H9 (cell line): ENCODE measurements at regions not wholly inside any gene's neighbourhood (a gene's known extent, or its start where the extent isn't known, plus 50 kb on each side); places are given as distances from the start of the nearest gene placed in this dataset.

ENCODE experiments used
- DNase-seq: peaks from one replicate; pipeline ENCODE4 v3.0.0-alpha.2; 2017
- H2AFZ ChIP-seq: one replicate; pipeline ENCODE4 v1.6.1; 2013; ENCODE audit warnings: mild to moderate bottlenecking, low read length, control low read depth, moderate library complexity
- H2AK5ac ChIP-seq: 2 replicates; pipeline ENCODE4 v1.6.1; 2013; ENCODE audit warnings: low read length, control low read depth, mixed read lengths; ENCODE audit not compliant: insufficient read length
- H2BK120ac ChIP-seq: one replicate; pipeline ENCODE4 v1.6.1; 2013; ENCODE audit warnings: low read depth, mild to moderate bottlenecking, low read length, control low read depth, inconsistent platforms; ENCODE audit not compliant: poor library complexity, severe bottlenecking
- H2BK12ac ChIP-seq: 2 replicates; pipeline ENCODE4 v1.6.1; 2013; ENCODE audit warnings: low read length, control low read depth, mixed read lengths, low read depth; ENCODE audit not compliant: insufficient read length
- H2BK15ac ChIP-seq: 2 replicates; pipeline ENCODE4 v1.6.1; 2013; ENCODE audit warnings: low read depth, low read length, control low read depth
- H2BK20ac ChIP-seq: one replicate; pipeline ENCODE4 v1.6.1; 2013; ENCODE audit warnings: low read depth, mild to moderate bottlenecking, low read length, control low read depth, inconsistent platforms; ENCODE audit not compliant: poor library complexity, severe bottlenecking
- H2BK5ac ChIP-seq: 2 replicates; pipeline ENCODE4 v1.6.1; 2013; ENCODE audit warnings: low read length, control low read depth, mixed read lengths; ENCODE audit not compliant: insufficient read length
- H3K14ac ChIP-seq: 2 replicates; pipeline ENCODE4 v1.6.1; 2013; ENCODE audit warnings: low read length, control low read depth; ENCODE audit not compliant: insufficient read depth
- H3K18ac ChIP-seq: 2 replicates; pipeline ENCODE4 v1.6.1; 2013; ENCODE audit warnings: low read depth, mild to moderate bottlenecking, mixed read lengths, low read length, control low read depth; ENCODE audit not compliant: insufficient read length
- H3K23ac ChIP-seq: 2 replicates; pipeline ENCODE4 v1.6.1; 2013; ENCODE audit warnings: low read length, control low read depth, mixed read lengths, low read depth; ENCODE audit not compliant: insufficient read length
- H3K23me2 ChIP-seq: 2 replicates; pipeline ENCODE4 v1.6.1; 2013; ENCODE audit warnings: low read depth, mild to moderate bottlenecking, mixed read lengths, low read length, control low read depth; ENCODE audit not compliant: insufficient read length, poor library complexity, severe bottlenecking
- H3K27ac ChIP-seq: 2 replicates; pipeline ENCODE4 v1.5.1; 2013; ENCODE audit warnings: low read length, control low read depth, mixed read lengths, low read depth; ENCODE audit not compliant: insufficient read length
- H3K27me3 ChIP-seq: 2 replicates; pipeline ENCODE4 v1.6.1; 2013; ENCODE audit warnings: low read length, control low read depth, inconsistent platforms; ENCODE audit not compliant: insufficient read depth
- H3K4ac ChIP-seq: 2 replicates; pipeline ENCODE4 v1.6.1; 2013; ENCODE audit warnings: low read depth, mild to moderate bottlenecking, control low read depth, inconsistent platforms, low read length, moderate library complexity
- H3K4me1 ChIP-seq: 2 replicates; pipeline ENCODE4 v1.6.1; 2013; ENCODE audit warnings: low read length, control low read depth, inconsistent platforms; ENCODE audit not compliant: insufficient read depth
- H3K4me2 ChIP-seq: 2 replicates; pipeline ENCODE4 v1.6.1; 2013; ENCODE audit warnings: low read length, control low read depth, mixed read lengths; ENCODE audit not compliant: insufficient read length, insufficient read depth
- H3K56ac ChIP-seq: 2 replicates; pipeline ENCODE4 v1.6.1; 2013; ENCODE audit warnings: low read depth, mild to moderate bottlenecking, mixed read lengths, low read length, control low read depth; ENCODE audit not compliant: insufficient read length
- H3K79me1 ChIP-seq: 2 replicates; pipeline ENCODE4 v1.6.1; 2013; ENCODE audit warnings: low read depth, mild to moderate bottlenecking, moderate library complexity, low read length, control low read depth, inconsistent platforms; ENCODE audit not compliant: insufficient read depth, poor library complexity, severe bottlenecking
- H3K79me2 ChIP-seq: 2 replicates; pipeline ENCODE4 v1.6.1; 2013; ENCODE audit warnings: low read length, control low read depth, inconsistent platforms; ENCODE audit not compliant: insufficient read depth
- H3K9ac ChIP-seq: 2 replicates; pipeline ENCODE4 v1.6.1; 2013; ENCODE audit warnings: low read length, control low read depth, mixed read lengths; ENCODE audit not compliant: insufficient read length; ENCODE audit errors: extremely low read depth
- H3K9me3 ChIP-seq: one replicate; pipeline ENCODE4 v1.6.1; 2013; ENCODE audit warnings: low read depth, low read length, inconsistent platforms; ENCODE audit not compliant: control insufficient read depth
- H3T11ph ChIP-seq: one replicate; pipeline ENCODE4 v1.6.1; 2013; ENCODE audit warnings: mild to moderate bottlenecking, low read length, control low read depth, inconsistent platforms
- H4K20me1 ChIP-seq: one replicate; pipeline ENCODE4 v1.6.1; 2013; ENCODE audit not compliant: control insufficient read depth, insufficient read length, insufficient read depth
- H4K5ac ChIP-seq: 2 replicates; pipeline ENCODE4 v1.6.1; 2013; ENCODE audit warnings: low read depth, mild to moderate bottlenecking, mixed read lengths, low read length, control low read depth; ENCODE audit not compliant: insufficient read length
- H4K8ac ChIP-seq: replicated peaks from 2 replicates; pipeline ENCODE4 v1.6.1; 2013; ENCODE audit warnings: low read length, control low read depth, mixed read lengths, low read depth; ENCODE audit not compliant: insufficient read length
- H4K91ac ChIP-seq: 2 replicates; pipeline ENCODE4 v1.6.1; 2013; ENCODE audit warnings: low read depth, mild to moderate bottlenecking, moderate library complexity, mixed read lengths, low read length, control low read depth; ENCODE audit not compliant: insufficient read length
- H3K27ac Mint-ChIP-seq, 3 experiments: 2 replicates in 2 of 3; 3 replicates in 1 of 3; pipeline ENCODE4 v1.8.0; 2020 to 2021; ENCODE audit warnings: mixed read lengths in 3 of 3, mild to moderate bottlenecking in 1 of 3, moderate library complexity in 1 of 3
- H3K27me3 Mint-ChIP-seq: 2 replicates; pipeline ENCODE4 v1.8.0; 2021; ENCODE audit warnings: low read depth, mild to moderate bottlenecking, moderate library complexity, mixed read lengths
- H3K36me3 Mint-ChIP-seq, 3 experiments: 2 replicates in 2 of 3; 3 replicates in 1 of 3; pipeline ENCODE4 v1.8.0; 2020 to 2021; ENCODE audit warnings: low read depth in 3 of 3, mixed read lengths in 3 of 3; ENCODE audit not compliant: insufficient read depth in 1 of 3
- H3K4me1 Mint-ChIP-seq, 2 experiments: 2 replicates each; pipeline ENCODE4 v1.8.0; 2020; ENCODE audit warnings: mixed read lengths in 2 of 2
- H3K4me3 Mint-ChIP-seq, 2 experiments: 2 replicates in 1 of 2; 3 replicates in 1 of 2; pipeline ENCODE4 v1.8.0; 2020 to 2021; ENCODE audit warnings: mild to moderate bottlenecking in 2 of 2, mixed read lengths in 2 of 2, moderate library complexity in 1 of 2
- H3K9me3 Mint-ChIP-seq, 2 experiments: 2 replicates in 1 of 2; 3 replicates in 1 of 2; pipeline ENCODE4 v1.8.0; 2020; ENCODE audit warnings: mild to moderate bottlenecking in 2 of 2, mixed read lengths in 2 of 2, moderate library complexity in 1 of 2
- CTCF ChIP-seq: fragments of 200-600 bp; sonication (generic); conservative IDR thresholded peaks from 3 replicates; pipeline ENCODE4 v1.8.0; 2021; ENCODE audit warnings: antibody characterized with exemption, mild to moderate bottlenecking
- WGBS: extraction: QIAGEN DNeasy Blood & Tissue Kit; methylation state at CpG from one replicate; pipeline ENCODE4 v1.1.7; 2013; ENCODE audit warnings: missing lambda C conversion rate, low lambda C conversion rate, mixed read lengths; ENCODE audit not compliant: insufficient read length; ENCODE audit errors: extremely low coverage; 5-methylcytosine and 5-hydroxymethylcytosine counted together

- Histone ChIP-seq H3T11ph (no peak overlapping the region), H2AK5ac (no peak overlapping the region), H4K91ac (no peak overlapping the region), H3K4me1 (peaks cover 2% of the 10 kb centered on the region; the same call in 1 of the 2 replicates), H3K79me2 (no peaks in the 10 kb centered on the region), H3K79me1 (no peaks in the 10 kb centered on the region), H2BK12ac (no peak overlapping the region), H4K8ac (no peak overlapping the region), H3K27ac (no peak overlapping the region), H2BK120ac (no peak overlapping the region), H2AFZ (no peak overlapping the region), H3K14ac (no peak overlapping the region), H4K20me1 (no peaks in the 10 kb centered on the region), H4K5ac (no peak overlapping the region), H3K4me2 (no peak overlapping the region), H3K27me3 (no peaks in the 10 kb centered on the region), H2BK20ac (no peak overlapping the region), H3K4ac (no peak overlapping the region), H3K18ac (no peak overlapping the region), H3K23me2 (no peaks in the 10 kb centered on the region), H2BK15ac (no peak overlapping the region), H3K9me3 (no peaks in the 10 kb centered on the region), H3K56ac (no peak overlapping the region), H3K23ac (no peak overlapping the region), H2BK5ac (no peak overlapping the region), H3K9ac (no peak overlapping the region)
- TF ChIP-seq CTCF, result no peak
- no peaks in the 10 kb centered on the region for H3K27me3 Mint-ChIP-seq
- no peak overlapping the region for H3K4me3 Mint-ChIP-seq
- no peak overlapping the region for H3K27ac Mint-ChIP-seq
- no peaks in the 10 kb centered on the region; a peak in 1 of 5 replicates for H3K9me3 Mint-ChIP-seq
- no peaks in the 10 kb centered on the region for H3K36me3 Mint-ChIP-seq
- DNase-seq, result no peak
- peaks cover 6 to 12% of the 10 kb centered on the region in 2 experiments; a peak in 3 of 4 replicates for H3K4me1 Mint-ChIP-seq
- WGBS, result no CpG with 5 or more reads among the region's 4 CpGs
These were observed 151.8 kb downstream of the ARL6IP6 start for GRCh38 chr2:152870239-152870638.
